ENCODE measurements at regions not wholly inside any gene's neighbourhood (a gene's known extent, or its start where the extent isn't known, plus 50 kb on each side); places are given as distances from the start of the nearest gene placed in this dataset.

GRCh38 chr5:106127341-106127781 is 1543.4 kb downstream of the EFNA5 start:
- ATAC-seq (no peak), DNase-seq (no peak)
- no peak for TF ChIP-seq CTCF (IDR thresholded peaks at IDR 0.05)
- Mint-ChIP-seq H3K4me1 (no peaks in the 10 kb centered on the region), H3K27ac (no peak overlapping the region), H3K9me3 (peaks cover 0 to 4% of the 10 kb centered on the region in 2 donors), H3K27me3 (ENCODE audit: low read depth in 2 of 2) (no peaks in the 10 kb centered on the region), H3K36me3 (no peaks in the 10 kb centered on the region), H3K4me3 (no peak overlapping the region)
- H3K9me3 ChIP-seq (ENCODE audit: control insufficient read depth, insufficient read depth, low read length), result no peaks in the 10 kb centered on the region
- H3K4me1 ChIP-seq (ENCODE audit: control insufficient read depth, insufficient read depth, low read length), result no peaks in the 10 kb centered on the region
- H3K4me3 ChIP-seq (ENCODE audit: low read length), result no peak overlapping the region
- intact Hi-C loops (cut with micrococcal nuclease), result no loop called here
- H3K27ac ChIP-seq (ENCODE audit: low read length), result no peak overlapping the region
- no peaks in the 10 kb centered on the region for H3K27me3 ChIP-seq (ENCODE audit: control insufficient read depth, insufficient read depth, low read length)
- H3K36me3 ChIP-seq (ENCODE audit: control insufficient read depth, insufficient read depth, low read length), result no peaks in the 10 kb centered on the region
- WGBS (ENCODE audit: insufficient coverage), result 33% methylated on average over 1 of the region's 1 CpG

- Histone ChIP-seq H3K9me3 (ENCODE audit: control insufficient read depth, insufficient read depth, low read length) (no peaks in the 10 kb centered on the region), H3K4me1 (ENCODE audit: control insufficient read depth, insufficient read depth, low read length) (no peaks in the 10 kb centered on the region), H3K27me3 (ENCODE audit: control insufficient read depth, insufficient read depth, low read length) (no peaks in the 10 kb centered on the region), H3K27ac (ENCODE audit: low read length) (no peak overlapping the region), H3K4me3 (ENCODE audit: low read length) (no peak overlapping the region), H3K36me3 (ENCODE audit: control insufficient read depth, insufficient read depth, low read length) (no peaks in the 10 kb centered on the region)
- Mint-ChIP-seq H3K27ac (no peak overlapping the region), H3K4me3 (no peak overlapping the region), H3K36me3 (no peaks in the 10 kb centered on the region), H3K9me3 (peaks cover 2 to 6% of the 10 kb centered on the region in 2 donors), H3K27me3 (ENCODE audit: low read depth in 2 of 2) (no peaks in the 10 kb centered on the region), H3K4me1 (no peaks in the 10 kb centered on the region)
- ATAC-seq, result no peak
- intact Hi-C loops (cut with micrococcal nuclease), result no loop called here
- TF ChIP-seq CTCF (IDR thresholded peaks at IDR 0.05), result no peak
- no peak for DNase-seq
- 85% methylated on average over 3 of the region's 7 CpGs for WGBS (ENCODE audit: insufficient coverage)
Measured at GRCh38 chr5:106121972-106122605, 1548.6 kb downstream of the EFNA5 start.

- H3K4me3 ChIP-seq (ENCODE audit: low read length), result no peak overlapping the region
- no peak overlapping the region for H3K27ac Mint-ChIP-seq
- ATAC-seq, result no peak
- WGBS (ENCODE audit: insufficient coverage), result 88% methylated on average over 1 of the region's 3 CpGs
- peaks cover 10 to 12% of the 10 kb centered on the region in 2 donors for H3K9me3 Mint-ChIP-seq
- no peaks in the 10 kb centered on the region for H3K27me3 Mint-ChIP-seq (ENCODE audit: low read depth in 2 of 2)
- H3K36me3 ChIP-seq (ENCODE audit: control insufficient read depth, insufficient read depth, low read length), result no peaks in the 10 kb centered on the region
- no peak for TF ChIP-seq CTCF (IDR thresholded peaks at IDR 0.05)
- intact Hi-C loops (cut with micrococcal nuclease), result no loop called here
- no peaks in the 10 kb centered on the region for H3K4me1 ChIP-seq (ENCODE audit: control insufficient read depth, insufficient read depth, low read length)
- H3K4me1 Mint-ChIP-seq, result no peaks in the 10 kb centered on the region
- H3K27me3 ChIP-seq (ENCODE audit: control insufficient read depth, insufficient read depth, low read length), result no peaks in the 10 kb centered on the region
- no peak overlapping the region for H3K4me3 Mint-ChIP-seq
- no peak for DNase-seq
- H3K27ac ChIP-seq (ENCODE audit: low read length), result no peak overlapping the region
- no peaks in the 10 kb centered on the region for H3K9me3 ChIP-seq (ENCODE audit: control insufficient read depth, insufficient read depth, low read length)
- H3K36me3 Mint-ChIP-seq, result no peaks in the 10 kb centered on the region
Measured at GRCh38 chr5:106116682-106117081, 1554.1 kb downstream of the EFNA5 start.

- Histone ChIP-seq H3K27ac (ENCODE audit: low read length) (no peak overlapping the region), H3K4me3 (ENCODE audit: low read length) (no peak overlapping the region), H3K27me3 (ENCODE audit: control insufficient read depth, insufficient read depth, low read length) (no peaks in the 10 kb centered on the region), H3K36me3 (ENCODE audit: control insufficient read depth, insufficient read depth, low read length) (no peaks in the 10 kb centered on the region), H3K9me3 (ENCODE audit: control insufficient read depth, insufficient read depth, low read length) (no peaks in the 10 kb centered on the region), H3K4me1 (ENCODE audit: control insufficient read depth, insufficient read depth, low read length) (no peaks in the 10 kb centered on the region)
- Mint-ChIP-seq H3K36me3 (no peaks in the 10 kb centered on the region), H3K4me3 (no peak overlapping the region), H3K27me3 (ENCODE audit: low read depth in 2 of 2) (no peaks in the 10 kb centered on the region), H3K27ac (no peak overlapping the region), H3K4me1 (no peaks in the 10 kb centered on the region), H3K9me3 (peaks cover 7 to 8% of the 10 kb centered on the region in 2 donors)
- 81% methylated on average over 1 of the region's 1 CpG for WGBS (ENCODE audit: insufficient coverage)
- intact Hi-C loops (cut with micrococcal nuclease), result no loop called here
- ATAC-seq (no peak), DNase-seq (no peak)
- no peak for TF ChIP-seq CTCF (IDR thresholded peaks at IDR 0.05)
Measured at GRCh38 chr5:106113922-106114321, 1556.8 kb downstream of the EFNA5 start.

Data from natural killer cell (primary cell).